Kidney epithelial cell (primary cell): ENCODE measurements at regions not wholly inside any gene's neighbourhood (a gene's known extent, or its start where the extent isn't known, plus 50 kb on each side); places are given as distances from the start of the nearest gene placed in this dataset.

Experiments used
- DNase-seq: peaks from one replicate; pipeline ENCODE4 v3.0.0-alpha.2; 2010; ENCODE audit warnings: low read depth
- H3K27me3 ChIP-seq: 2 replicates; pipeline ENCODE4 v1.6.0; 2011; ENCODE audit warnings: low read length; ENCODE audit not compliant: control insufficient read depth, insufficient read depth
- H3K36me3 ChIP-seq: 2 replicates; pipeline ENCODE4 v1.5.1; 2011; ENCODE audit warnings: low read length; ENCODE audit not compliant: control insufficient read depth, insufficient read depth
- H3K4me3 ChIP-seq: 2 replicates; pipeline ENCODE4 v1.5.1; 2011; ENCODE audit warnings: low read depth, mild to moderate bottlenecking, control low read depth, low read length
- CTCF ChIP-seq: IDR thresholded peaks from 2 replicates; pipeline ENCODE4 v1.5.1; 2011; ENCODE audit warnings: mild to moderate bottlenecking, moderate library complexity, low read length, control low read depth, inconsistent platforms; ENCODE audit not compliant: insufficient read depth, poor library complexity, severe bottlenecking

GRCh38 chr5:124439609-124440008, 306.8 kb downstream of the ZNF608 start:
- Histone ChIP-seq H3K36me3 (no peaks in the 10 kb centered on the region), H3K4me3 (no peak overlapping the region), H3K27me3 (no peaks in the 10 kb centered on the region)
- no peak for DNase-seq
- no peak for TF ChIP-seq CTCF

- no peak for DNase-seq
- no peaks in the 10 kb centered on the region for H3K36me3 ChIP-seq
- H3K27me3 ChIP-seq: no peaks in the 10 kb centered on the region
- TF ChIP-seq CTCF: no peak
- no peak overlapping the region for H3K4me3 ChIP-seq
These were observed 307.5 kb downstream of the ZNF608 start for GRCh38 chr5:124438903-124439281.

GRCh38 chr5:124438026-124438902, 308.2 kb downstream of the ZNF608 start:
- DNase-seq: no peak
- no peak for TF ChIP-seq CTCF
- H3K4me3 ChIP-seq: no peak overlapping the region
- H3K36me3 ChIP-seq: no peaks in the 10 kb centered on the region
- H3K27me3 ChIP-seq: no peaks in the 10 kb centered on the region

- no peaks in the 10 kb centered on the region for H3K36me3 ChIP-seq
- DNase-seq: no peak
- H3K4me3 ChIP-seq: no peak overlapping the region
- H3K27me3 ChIP-seq: no peaks in the 10 kb centered on the region
- no peak for TF ChIP-seq CTCF
These were observed 310.1 kb downstream of the ZNF608 start for GRCh38 chr5:124436294-124436693.

GRCh38 chr5:124433170-124433569, 313.3 kb downstream of the ZNF608 start:
- H3K36me3 ChIP-seq: no peaks in the 10 kb centered on the region
- H3K27me3 ChIP-seq: no peaks in the 10 kb centered on the region
- TF ChIP-seq CTCF: no peak
- no peak for DNase-seq
- no peak overlapping the region for H3K4me3 ChIP-seq

- Histone ChIP-seq H3K4me3 (no peak overlapping the region), H3K36me3 (peaks cover 1% of the 10 kb centered on the region), H3K27me3 (no peaks in the 10 kb centered on the region)
- TF ChIP-seq CTCF: no peak
- no peak for DNase-seq
These were observed 324.9 kb downstream of the ZNF608 start for GRCh38 chr5:124421584-124421983.
